ENCODE measurements at regions not wholly inside any gene's neighbourhood (a gene's known extent, or its start where the extent isn't known, plus 50 kb on each side); places are given as distances from the start of the nearest gene placed in this dataset.

- no peak for DNase-seq
Observed at GRCh38 chr11:25902476-25902875, 429.5 kb upstream of the ANO3 start.

- no peak for DNase-seq
Observed at GRCh38 chr11:25908726-25909125, 423.2 kb upstream of the ANO3 start.

- no peak for DNase-seq
Observed at GRCh38 chr11:25910086-25910485, 421.8 kb upstream of the ANO3 start.

- DNase-seq, result no peak
Observed at GRCh38 chr11:25920356-25920755, 411.6 kb upstream of the ANO3 start.

GRCh38 chr11:25924586-25924985 is 407.3 kb upstream of the ANO3 start:
- DNase-seq, result no peak

GRCh38 chr11:25925359-25925758 is 406.6 kb upstream of the ANO3 start:
- no peak for DNase-seq

GRCh38 chr11:25927411-25927953 is 404.4 kb upstream of the ANO3 start:
- no peak for DNase-seq

- no peak for DNase-seq
Observed at GRCh38 chr11:25928076-25928475, 403.9 kb upstream of the ANO3 start.

- DNase-seq, result no peak
Observed at GRCh38 chr11:25938952-25939351, 393.0 kb upstream of the ANO3 start.

GRCh38 chr11:25939691-25940090 is 392.2 kb upstream of the ANO3 start:
- DNase-seq, result no peak

GRCh38 chr11:25941353-25941752 is 390.6 kb upstream of the ANO3 start:
- DNase-seq, result no peak

- DNase-seq, result no peak
Observed at GRCh38 chr11:25943031-25943430, 388.9 kb upstream of the ANO3 start.

GRCh38 chr11:25943777-25944661 is 387.9 kb upstream of the ANO3 start:
- no peak for DNase-seq

- DNase-seq, result no peak
Observed at GRCh38 chr11:25949918-25950317, 382.0 kb upstream of the ANO3 start.

GRCh38 chr11:25953006-25953405 is 378.9 kb upstream of the ANO3 start:
- no peak for DNase-seq

- DNase-seq, result no peak
Observed at GRCh38 chr11:25958045-25958444, 373.9 kb upstream of the ANO3 start.

- no peak for DNase-seq
Observed at GRCh38 chr11:25961539-25961938, 370.4 kb upstream of the ANO3 start.

- no peak for DNase-seq
Observed at GRCh38 chr11:25970726-25971508, 361.0 kb upstream of the ANO3 start.

- no peak for DNase-seq
Observed at GRCh38 chr11:25980091-25980490, 351.8 kb upstream of the ANO3 start.

- DNase-seq, result no peak
Observed at GRCh38 chr11:25981998-25982397, 349.9 kb upstream of the ANO3 start.

- DNase-seq, result no peak
Observed at GRCh38 chr11:25983280-25983679, 348.6 kb upstream of the ANO3 start.

- DNase-seq, result no peak
Observed at GRCh38 chr11:25988178-25988577, 343.8 kb upstream of the ANO3 start.

- DNase-seq, result no peak
Observed at GRCh38 chr11:25990406-25990805, 341.5 kb upstream of the ANO3 start.

GRCh38 chr11:25991476-25991875 is 340.5 kb upstream of the ANO3 start:
- no peak for DNase-seq
